ENCODE measurements at regions not wholly inside any gene's neighbourhood (a gene's known extent, or its start where the extent isn't known, plus 50 kb on each side); places are given as distances from the start of the nearest gene placed in this dataset.

DNA sequence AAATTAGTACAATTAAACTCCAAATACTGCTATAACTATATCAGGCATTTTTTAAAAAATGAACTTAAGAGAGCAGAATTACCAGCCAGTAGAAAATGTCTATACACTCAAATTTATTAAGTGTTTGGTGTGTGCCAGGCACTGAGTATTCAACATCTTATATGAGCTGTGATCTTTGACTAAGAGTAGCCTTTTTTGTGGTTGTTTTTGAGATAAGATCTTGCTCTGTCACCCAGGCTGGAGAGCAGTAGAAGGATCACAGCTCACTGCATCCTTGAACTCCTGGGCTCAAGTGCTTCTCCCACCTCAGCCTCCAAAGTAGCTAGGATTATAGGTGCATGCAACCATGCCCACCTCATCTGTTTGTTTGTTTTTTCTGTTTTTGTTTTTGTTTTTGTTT lies 102.5 kb upstream of the CELF2 start:
- H3K4me3 Mint-ChIP-seq: no peak overlapping the region
- no peak overlapping the region for H3K27ac Mint-ChIP-seq
- no peaks in the 10 kb centered on the region for H3K79me2 ChIP-seq (ENCODE audit: low read depth)
- peaks cover 21% of the 10 kb centered on the region for H3F3A ChIP-seq (ENCODE audit: low read depth)
- no peak overlapping the region for H3K27ac ChIP-seq
- no peaks in the 10 kb centered on the region for H3K36me3 ChIP-seq
- H3K27me3 ChIP-seq: no peaks in the 10 kb centered on the region
- no peaks in the 10 kb centered on the region for H3K36me3 Mint-ChIP-seq
- no peak overlapping the region for H2AFZ ChIP-seq (replicated peaks)
- peaks cover 25% of the 10 kb centered on the region for H3K4me1 Mint-ChIP-seq
- H4K20me1 ChIP-seq (ENCODE audit: low read depth): no peaks in the 10 kb centered on the region
- peaks cover 5% of the 10 kb centered on the region for H3K27me3 Mint-ChIP-seq (ENCODE audit: insufficient read depth, low read depth)
- peaks cover 2% of the 10 kb centered on the region for H3K9me3 Mint-ChIP-seq
- peaks cover 14% of the 10 kb centered on the region for H3K4me1 ChIP-seq
- TF ChIP-seq, protein P1, sequence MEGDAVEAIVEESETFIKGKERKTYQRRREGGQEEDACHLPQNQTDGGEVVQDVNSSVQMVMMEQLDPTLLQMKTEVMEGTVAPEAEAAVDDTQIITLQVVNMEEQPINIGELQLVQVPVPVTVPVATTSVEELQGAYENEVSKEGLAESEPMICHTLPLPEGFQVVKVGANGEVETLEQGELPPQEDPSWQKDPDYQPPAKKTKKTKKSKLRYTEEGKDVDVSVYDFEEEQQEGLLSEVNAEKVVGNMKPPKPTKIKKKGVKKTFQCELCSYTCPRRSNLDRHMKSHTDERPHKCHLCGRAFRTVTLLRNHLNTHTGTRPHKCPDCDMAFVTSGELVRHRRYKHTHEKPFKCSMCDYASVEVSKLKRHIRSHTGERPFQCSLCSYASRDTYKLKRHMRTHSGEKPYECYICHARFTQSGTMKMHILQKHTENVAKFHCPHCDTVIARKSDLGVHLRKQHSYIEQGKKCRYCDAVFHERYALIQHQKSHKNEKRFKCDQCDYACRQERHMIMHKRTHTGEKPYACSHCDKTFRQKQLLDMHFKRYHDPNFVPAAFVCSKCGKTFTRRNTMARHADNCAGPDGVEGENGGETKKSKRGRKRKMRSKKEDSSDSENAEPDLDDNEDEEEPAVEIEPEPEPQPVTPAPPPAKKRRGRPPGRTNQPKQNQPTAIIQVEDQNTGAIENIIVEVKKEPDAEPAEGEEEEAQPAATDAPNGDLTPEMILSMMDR (IDR thresholded peaks at IDR 0.05): no peak
- TF ChIP-seq EZH2 (IDR thresholded peaks at IDR 0.05): no peak
- TF ChIP-seq EZH2phosphoT487 (IDR thresholded peaks at IDR 0.05): no peak
- H3K9me3 ChIP-seq (ENCODE audit: low read depth): no peaks in the 10 kb centered on the region
- H3K9ac ChIP-seq: no peak overlapping the region
- H3K4me2 ChIP-seq: no peak overlapping the region
- H3K4me3 ChIP-seq: no peak overlapping the region
- DNase-seq (ENCODE audit: low spot score): no peak

DNA sequence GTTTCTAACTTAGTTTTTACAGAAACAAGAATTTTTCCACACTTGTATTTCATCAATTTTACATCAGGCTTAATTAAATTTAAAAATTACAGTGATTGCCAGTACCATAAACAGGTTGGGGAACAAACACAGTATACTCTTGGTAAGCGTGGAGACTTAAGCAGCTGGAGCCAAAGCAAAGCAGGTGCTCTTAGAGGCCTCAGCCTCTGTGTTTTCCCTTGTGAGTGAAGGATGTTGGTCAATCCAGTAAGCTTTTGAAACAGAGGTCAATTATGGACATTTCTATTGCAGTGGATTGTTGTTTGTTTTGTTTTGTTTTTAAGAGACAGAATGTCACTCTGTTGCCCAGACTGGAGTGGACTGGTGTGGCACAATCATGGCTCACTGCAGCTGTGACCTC lies 100.6 kb upstream of the CELF2 start:
- no peaks in the 10 kb centered on the region for H3K9me3 ChIP-seq (ENCODE audit: low read depth)
- no peaks in the 10 kb centered on the region for H3K79me2 ChIP-seq (ENCODE audit: low read depth)
- H3K4me3 Mint-ChIP-seq: no peak overlapping the region
- H3K27ac Mint-ChIP-seq: no peak overlapping the region
- H3F3A ChIP-seq (ENCODE audit: low read depth): peaks cover 15% of the 10 kb centered on the region
- no peaks in the 10 kb centered on the region for H3K27me3 ChIP-seq
- H3K27ac ChIP-seq: no peak overlapping the region
- peaks cover 8% of the 10 kb centered on the region for H3K4me1 ChIP-seq
- H3K36me3 ChIP-seq: no peaks in the 10 kb centered on the region
- H3K36me3 Mint-ChIP-seq: no peaks in the 10 kb centered on the region
- H3K27me3 Mint-ChIP-seq (ENCODE audit: insufficient read depth, low read depth): peaks cover 6% of the 10 kb centered on the region
- peaks cover 10% of the 10 kb centered on the region for H3K4me1 Mint-ChIP-seq
- H4K20me1 ChIP-seq (ENCODE audit: low read depth): no peaks in the 10 kb centered on the region
- H3K4me3 ChIP-seq: no peak overlapping the region
- H2AFZ ChIP-seq (replicated peaks): no peak overlapping the region
- no peak for DNase-seq (ENCODE audit: low spot score)
- no peak overlapping the region for H3K4me2 ChIP-seq
- no peaks in the 10 kb centered on the region for H3K9me3 Mint-ChIP-seq
- TF ChIP-seq, protein P1 (IDR thresholded peaks at IDR 0.05): no peak
- TF ChIP-seq EZH2phosphoT487 (IDR thresholded peaks at IDR 0.05) (no peak), EZH2 (IDR thresholded peaks at IDR 0.05) (no peak)
- no peak overlapping the region for H3K9ac ChIP-seq

DNA sequence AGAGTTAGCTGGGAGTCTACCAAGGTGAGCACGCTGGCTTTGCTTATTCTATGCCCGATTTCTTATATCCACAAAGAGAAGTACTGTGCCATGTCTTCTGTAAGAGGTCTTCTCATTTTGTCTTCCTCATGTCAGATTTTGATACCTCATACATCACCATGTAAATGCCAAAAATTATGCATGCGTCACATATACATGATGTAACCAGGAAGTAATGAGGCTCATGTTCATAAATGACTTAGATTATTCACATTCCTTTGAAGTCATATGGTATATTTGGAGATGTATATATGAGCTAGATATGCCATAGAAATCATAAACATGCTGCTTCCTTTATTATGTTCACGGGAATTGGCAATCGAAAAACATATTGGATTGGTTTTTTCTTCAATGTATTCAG lies 97.7 kb upstream of the CELF2 start:
- Histone ChIP-seq H3K9me3 (ENCODE audit: low read depth) (no peaks in the 10 kb centered on the region), H3K79me2 (ENCODE audit: low read depth) (no peaks in the 10 kb centered on the region), H3K36me3 (no peaks in the 10 kb centered on the region), H3K9ac (no peak overlapping the region), H2AFZ (replicated peaks) (no peak overlapping the region), H3K4me3 (no peak overlapping the region), H3F3A (ENCODE audit: low read depth) (peaks cover 15% of the 10 kb centered on the region), H3K4me2 (no peak overlapping the region), H3K4me1 (peaks cover 8% of the 10 kb centered on the region), H3K27ac (no peak overlapping the region), H4K20me1 (ENCODE audit: low read depth) (no peaks in the 10 kb centered on the region), H3K27me3 (no peaks in the 10 kb centered on the region)
- H3K4me3 Mint-ChIP-seq: no peak overlapping the region
- no peak for DNase-seq (ENCODE audit: low spot score)
- TF ChIP-seq, protein P1 (IDR thresholded peaks at IDR 0.05): no peak
- TF ChIP-seq EZH2phosphoT487 (IDR thresholded peaks at IDR 0.05): no peak
- no peak for TF ChIP-seq EZH2 (IDR thresholded peaks at IDR 0.05)
- peaks cover 4% of the 10 kb centered on the region for H3K9me3 Mint-ChIP-seq
- H3K4me1 Mint-ChIP-seq: peaks cover 7% of the 10 kb centered on the region
- H3K27ac Mint-ChIP-seq: no peak overlapping the region
- H3K27me3 Mint-ChIP-seq (ENCODE audit: insufficient read depth, low read depth): peaks cover 6% of the 10 kb centered on the region
- no peaks in the 10 kb centered on the region for H3K36me3 Mint-ChIP-seq

All from neural progenitor cell (in vitro differentiated cells).